PC-3 (cell line): ENCODE measurements at regions not wholly inside any gene's neighbourhood (a gene's known extent, or its start where the extent isn't known, plus 50 kb on each side); places are given as distances from the start of the nearest gene placed in this dataset.

Experiments used
- ATAC-seq: fragments of 200-7000 bp; cut with Tn5 transposase; 2 replicates; pipeline ENCODE4 v1.9.1; 2020; ENCODE audit warnings: mild to moderate bottlenecking, moderate library complexity
- BruUV-seq: library from RNA; stranded (reverse); fragments of 400-500 nt; replicated peaks from 2 replicates; lab custom pipeline; 2021; lab: Mats Ljungman, UMichigan
- CTCF ChIA-PET: fragments of 300-600 bp; sonication (Branson Sonifier 250); formaldehyde crosslinking; loops from one replicate; lab custom pipeline; 2022; ENCODE audit warnings: antibody characterized with exemption; lab: Charles Lee
- POLR2A ChIA-PET: fragments of 300-600 bp; sonication (Branson Sonifier 250); formaldehyde crosslinking; loops from one replicate; lab custom pipeline; 2022; ENCODE audit warnings: antibody characterized with exemption; ENCODE audit not compliant: unreplicated experiment; lab: Charles Lee
- DNase-seq: peaks from one replicate; pipeline ENCODE4 v3.0.0-alpha.2; 2015
- H2AFZ ChIP-seq: fragments of 300-600 bp; sonication (generic); 2 replicates; pipeline ENCODE4 v1.6.0; 2016; ENCODE audit warnings: antibody characterized with exemption, low read length
- H3F3A ChIP-seq: fragments of 300-600 bp; sonication (generic); one replicate; pipeline ENCODE4 v1.6.0; 2017; ENCODE audit warnings: antibody characterized with exemption, low read length, control low read depth, mild to moderate bottlenecking; ENCODE audit not compliant: unreplicated experiment
- H3K27ac ChIP-seq: fragments of 300-600 bp; sonication (generic); 2 replicates; pipeline ENCODE4 v1.5.1; 2016; ENCODE audit warnings: mild to moderate bottlenecking, low read length
- H3K27me3 ChIP-seq: fragments of 300-600 bp; sonication (generic); 2 replicates; pipeline ENCODE4 v1.6.1; 2016; ENCODE audit warnings: low read length, mixed read lengths
- H3K36me3 ChIP-seq: fragments of 300-600 bp; sonication (generic); 2 replicates; pipeline ENCODE4 v1.6.1; 2016; ENCODE audit warnings: low read depth, mixed run types, low read length, mixed read lengths
- H3K4me1 ChIP-seq: fragments of 300-600 bp; sonication (generic); 2 replicates; pipeline ENCODE4 v1.5.1; 2016; ENCODE audit warnings: low read length; ENCODE audit not compliant: insufficient read depth
- H3K4me2 ChIP-seq: fragments of 300-600 bp; sonication (generic); 2 replicates; pipeline ENCODE4 v1.6.0; 2016; ENCODE audit warnings: low read length
- H3K4me3 ChIP-seq: fragments of 300-600 bp; sonication (generic); 2 replicates; pipeline ENCODE4 v1.5.1; 2016; ENCODE audit warnings: mild to moderate bottlenecking, low read length, mixed read lengths
- H3K79me2 ChIP-seq: fragments of 300-600 bp; sonication (generic); 2 replicates; pipeline ENCODE4 v1.6.1; 2017; ENCODE audit warnings: low read length, mixed read lengths
- H3K9ac ChIP-seq: fragments of 300-600 bp; sonication (generic); 2 replicates; pipeline ENCODE4 v1.6.0; 2016; ENCODE audit warnings: mild to moderate bottlenecking, low read length
- H3K9me2 ChIP-seq: fragments of 300-600 bp; sonication (generic); replicated peaks from 2 replicates; pipeline ENCODE4 v1.6.1; 2016; ENCODE audit warnings: mixed run types, low read length, mixed read lengths
- H3K9me3 ChIP-seq: fragments of 300-600 bp; sonication (generic); 2 replicates; pipeline ENCODE4 v1.6.1; 2016; ENCODE audit warnings: low read length, mixed read lengths
- H4K20me1 ChIP-seq: fragments of 300-600 bp; sonication (generic); 2 replicates; pipeline ENCODE4 v1.6.1; 2016; ENCODE audit warnings: low read length, mixed read lengths
- EZH2 ChIP-seq: fragments of 300-600 bp; sonication (generic); IDR thresholded peaks from one replicate; pipeline ENCODE4 v1.6.1; 2017; ENCODE audit warnings: antibody characterized with exemption, mild to moderate bottlenecking, low read length; ENCODE audit not compliant: unreplicated experiment
- EZH2phosphoT487 ChIP-seq: fragments of 300-600 bp; sonication (generic); IDR thresholded peaks from 2 replicates; pipeline ENCODE4 v1.6.1; 2018; ENCODE audit warnings: mild to moderate bottlenecking, antibody characterized with exemption, low read length, borderline replicate concordance
- intact Hi-C: fragments of 100-400 bp; cut with micrococcal nuclease; formaldehyde crosslinking; loops from 2 replicates; pipeline ENCODE4 v1.9.0; 2023
- TF ChIP-seq, protein P1 (sequence below): fragments of 300-600 bp; sonication (generic); conservative IDR thresholded peaks from 2 replicates; pipeline ENCODE4 v1.5.1; 2017; ENCODE audit warnings: antibody characterized with exemption, low read depth, mild to moderate bottlenecking, low read length

- H3K9me2 ChIP-seq, result no peaks in the 10 kb centered on the region
- no peak overlapping the region for H3K27ac ChIP-seq
- ChIA-PET CTCF (no interaction called here), POLR2A (no interaction called here)
- H3K36me3 ChIP-seq, result no peaks in the 10 kb centered on the region
- no peak overlapping the region for H3K4me3 ChIP-seq
- no peaks in the 10 kb centered on the region for H3F3A ChIP-seq
- BruUV-seq, result no TSS peak
- H2AFZ ChIP-seq, result peak overlapping the region; percentile 69
- H3K4me2 ChIP-seq, result no peak overlapping the region
- H3K9me3 ChIP-seq, result no peaks in the 10 kb centered on the region
- H3K27me3 ChIP-seq, result no peaks in the 10 kb centered on the region
- peak; percentile 68 for ATAC-seq
- intact Hi-C loops, result loop anchor here (1.0 to 5.0 kb wide), 5 partner anchors 72 to 781 kb away; no protein-coding TSS in a partner anchor
- no peaks in the 10 kb centered on the region for H3K79me2 ChIP-seq
- H4K20me1 ChIP-seq, result no peaks in the 10 kb centered on the region
- TF ChIP-seq EZH2 (no peak), EZH2phosphoT487 (no peak)
- TF ChIP-seq, protein P1, sequence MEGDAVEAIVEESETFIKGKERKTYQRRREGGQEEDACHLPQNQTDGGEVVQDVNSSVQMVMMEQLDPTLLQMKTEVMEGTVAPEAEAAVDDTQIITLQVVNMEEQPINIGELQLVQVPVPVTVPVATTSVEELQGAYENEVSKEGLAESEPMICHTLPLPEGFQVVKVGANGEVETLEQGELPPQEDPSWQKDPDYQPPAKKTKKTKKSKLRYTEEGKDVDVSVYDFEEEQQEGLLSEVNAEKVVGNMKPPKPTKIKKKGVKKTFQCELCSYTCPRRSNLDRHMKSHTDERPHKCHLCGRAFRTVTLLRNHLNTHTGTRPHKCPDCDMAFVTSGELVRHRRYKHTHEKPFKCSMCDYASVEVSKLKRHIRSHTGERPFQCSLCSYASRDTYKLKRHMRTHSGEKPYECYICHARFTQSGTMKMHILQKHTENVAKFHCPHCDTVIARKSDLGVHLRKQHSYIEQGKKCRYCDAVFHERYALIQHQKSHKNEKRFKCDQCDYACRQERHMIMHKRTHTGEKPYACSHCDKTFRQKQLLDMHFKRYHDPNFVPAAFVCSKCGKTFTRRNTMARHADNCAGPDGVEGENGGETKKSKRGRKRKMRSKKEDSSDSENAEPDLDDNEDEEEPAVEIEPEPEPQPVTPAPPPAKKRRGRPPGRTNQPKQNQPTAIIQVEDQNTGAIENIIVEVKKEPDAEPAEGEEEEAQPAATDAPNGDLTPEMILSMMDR, result peak; percentile 67
- no peak overlapping the region for H3K9ac ChIP-seq
- peak; percentile 68 for DNase-seq
- 0 out of 2 replicates have a peak, but pooled peaks cover 5% of the 10 kb centered on the region for H3K4me1 ChIP-seq
Observed at GRCh38 chr4:175560604-175561003, 251.5 kb downstream of the GPM6A start.

- no peaks in the 10 kb centered on the region for H3K27me3 ChIP-seq
- DNase-seq (no peak), ATAC-seq (no peak)
- no peak overlapping the region for H3K27ac ChIP-seq
- H3K9ac ChIP-seq, result no peak overlapping the region
- H3K4me3 ChIP-seq, result no peak overlapping the region
- H3K79me2 ChIP-seq, result no peaks in the 10 kb centered on the region
- H3K9me3 ChIP-seq, result no peaks in the 10 kb centered on the region
- H4K20me1 ChIP-seq, result no peaks in the 10 kb centered on the region
- no peak overlapping the region for H3K4me2 ChIP-seq
- H2AFZ ChIP-seq, result no peak overlapping the region
- no peaks in the 10 kb centered on the region for H3F3A ChIP-seq
- ChIA-PET POLR2A (no interaction called here), CTCF (no interaction called here)
- no peaks in the 10 kb centered on the region for H3K36me3 ChIP-seq
- BruUV-seq, result no TSS peak
- TF ChIP-seq EZH2 (no peak), EZH2phosphoT487 (no peak)
- TF ChIP-seq, protein P1, result no peak
- no peaks in the 10 kb centered on the region for H3K9me2 ChIP-seq
- intact Hi-C loops, result loop anchor here (5.0 kb wide), 3 partner anchors 71 to 386 kb away; no protein-coding TSS in a partner anchor
- H3K4me1 ChIP-seq, result 0 out of 2 replicates have a peak, but pooled peaks cover 5% of the 10 kb centered on the region
Observed at GRCh38 chr4:175561696-175562095, 250.4 kb downstream of the GPM6A start.

DNA sequence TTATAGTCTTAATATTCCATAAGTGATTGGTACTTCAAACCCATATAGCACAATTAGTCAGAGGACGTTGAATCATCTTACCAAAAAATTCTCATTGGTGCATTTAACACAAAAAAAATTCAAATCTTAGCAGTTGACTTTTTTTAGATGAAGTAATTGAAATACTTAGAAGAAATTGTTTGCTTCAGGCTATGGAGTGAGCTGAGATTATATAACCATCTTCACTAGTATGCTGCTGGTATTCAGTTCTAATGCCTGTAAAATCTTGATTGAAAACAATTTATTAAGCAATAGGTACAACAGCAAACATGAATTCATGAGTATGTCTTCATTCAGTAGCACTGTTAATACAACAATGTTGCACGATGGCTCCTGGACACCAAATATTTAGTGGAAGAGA is 250.0 kb downstream of the GPM6A start:
- no peak overlapping the region for H3K9ac ChIP-seq
- intact Hi-C loops, result loop anchor here (5.0 kb wide), 3 partner anchors 70 to 385 kb away; no protein-coding TSS in a partner anchor

More for the DNA sequence above, 250.0 kb downstream of the GPM6A start:
- Histone ChIP-seq H3F3A (no peaks in the 10 kb centered on the region), H3K27ac (no peak overlapping the region), H3K79me2 (no peaks in the 10 kb centered on the region), H3K36me3 (no peaks in the 10 kb centered on the region), H2AFZ (no peak overlapping the region), H4K20me1 (no peaks in the 10 kb centered on the region), H3K9me2 (no peaks in the 10 kb centered on the region), H3K4me1 (0 out of 2 replicates have a peak, but pooled peaks cover 5% of the 10 kb centered on the region), H3K4me2 (no peak overlapping the region), H3K9me3 (no peaks in the 10 kb centered on the region), H3K4me3 (no peak overlapping the region), H3K27me3 (no peaks in the 10 kb centered on the region)
- TF ChIP-seq EZH2 (no peak), EZH2phosphoT487 (no peak)
- TF ChIP-seq, protein P1, result no peak
- no peak for DNase-seq
- ChIA-PET POLR2A (no interaction called here), CTCF (no interaction called here)
- no peak for ATAC-seq
- no TSS peak for BruUV-seq
